GM12874 (cell line): ENCODE measurements at regions not wholly inside any gene's neighbourhood (a gene's known extent, or its start where the extent isn't known, plus 50 kb on each side); places are given as distances from the start of the nearest gene placed in this dataset.

Experiments
- TF ChIP-seq, protein P1 (sequence below): IDR thresholded peaks from 2 replicates; pipeline ENCODE4 v1.5.1; 2011; ENCODE audit warnings: low read depth, mild to moderate bottlenecking, control low read depth, low read length, moderate library complexity; ENCODE audit not compliant: insufficient read depth

DNA sequence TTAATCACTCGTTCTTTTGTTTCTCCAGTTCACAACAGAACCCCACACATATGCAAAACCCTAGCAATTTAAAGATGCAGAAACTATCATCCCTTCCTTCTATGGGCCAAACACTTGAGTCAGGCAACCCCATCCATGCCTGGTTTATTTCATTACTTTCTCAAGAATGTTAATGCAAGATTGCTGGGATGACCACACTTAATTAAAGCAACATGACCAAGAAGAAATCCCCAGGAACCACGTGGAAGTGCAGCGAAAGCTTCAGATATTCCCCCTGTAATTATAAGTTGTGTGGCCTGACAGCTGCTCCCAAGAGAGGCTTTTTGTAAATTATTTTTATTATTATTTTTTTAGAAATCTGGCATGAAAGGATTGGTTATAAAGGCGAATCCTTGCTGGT, 246.2 kb upstream of the ID2 start:
- TF ChIP-seq, protein P1, sequence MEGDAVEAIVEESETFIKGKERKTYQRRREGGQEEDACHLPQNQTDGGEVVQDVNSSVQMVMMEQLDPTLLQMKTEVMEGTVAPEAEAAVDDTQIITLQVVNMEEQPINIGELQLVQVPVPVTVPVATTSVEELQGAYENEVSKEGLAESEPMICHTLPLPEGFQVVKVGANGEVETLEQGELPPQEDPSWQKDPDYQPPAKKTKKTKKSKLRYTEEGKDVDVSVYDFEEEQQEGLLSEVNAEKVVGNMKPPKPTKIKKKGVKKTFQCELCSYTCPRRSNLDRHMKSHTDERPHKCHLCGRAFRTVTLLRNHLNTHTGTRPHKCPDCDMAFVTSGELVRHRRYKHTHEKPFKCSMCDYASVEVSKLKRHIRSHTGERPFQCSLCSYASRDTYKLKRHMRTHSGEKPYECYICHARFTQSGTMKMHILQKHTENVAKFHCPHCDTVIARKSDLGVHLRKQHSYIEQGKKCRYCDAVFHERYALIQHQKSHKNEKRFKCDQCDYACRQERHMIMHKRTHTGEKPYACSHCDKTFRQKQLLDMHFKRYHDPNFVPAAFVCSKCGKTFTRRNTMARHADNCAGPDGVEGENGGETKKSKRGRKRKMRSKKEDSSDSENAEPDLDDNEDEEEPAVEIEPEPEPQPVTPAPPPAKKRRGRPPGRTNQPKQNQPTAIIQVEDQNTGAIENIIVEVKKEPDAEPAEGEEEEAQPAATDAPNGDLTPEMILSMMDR: no peak

DNA sequence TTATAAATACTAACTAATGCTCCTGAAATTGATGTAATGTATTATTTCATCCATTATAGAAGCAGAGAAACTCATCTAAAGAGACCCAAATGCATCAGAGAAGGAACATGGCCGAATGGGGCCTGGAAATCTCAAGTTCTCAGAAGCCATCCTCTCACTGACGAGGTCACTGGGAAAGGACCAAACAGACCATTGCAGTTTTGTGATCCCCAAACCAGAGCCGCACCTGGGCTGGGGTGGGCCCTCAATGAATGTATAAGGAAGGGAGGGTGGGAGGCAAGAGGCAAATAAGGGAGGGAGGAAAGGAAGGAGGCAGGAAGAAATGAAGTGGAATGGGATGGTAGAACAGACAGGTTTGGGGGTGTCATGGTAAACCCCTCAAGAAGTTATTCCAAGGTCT, 245.3 kb upstream of the ID2 start:
- TF ChIP-seq, protein P1: no peak

DNA sequence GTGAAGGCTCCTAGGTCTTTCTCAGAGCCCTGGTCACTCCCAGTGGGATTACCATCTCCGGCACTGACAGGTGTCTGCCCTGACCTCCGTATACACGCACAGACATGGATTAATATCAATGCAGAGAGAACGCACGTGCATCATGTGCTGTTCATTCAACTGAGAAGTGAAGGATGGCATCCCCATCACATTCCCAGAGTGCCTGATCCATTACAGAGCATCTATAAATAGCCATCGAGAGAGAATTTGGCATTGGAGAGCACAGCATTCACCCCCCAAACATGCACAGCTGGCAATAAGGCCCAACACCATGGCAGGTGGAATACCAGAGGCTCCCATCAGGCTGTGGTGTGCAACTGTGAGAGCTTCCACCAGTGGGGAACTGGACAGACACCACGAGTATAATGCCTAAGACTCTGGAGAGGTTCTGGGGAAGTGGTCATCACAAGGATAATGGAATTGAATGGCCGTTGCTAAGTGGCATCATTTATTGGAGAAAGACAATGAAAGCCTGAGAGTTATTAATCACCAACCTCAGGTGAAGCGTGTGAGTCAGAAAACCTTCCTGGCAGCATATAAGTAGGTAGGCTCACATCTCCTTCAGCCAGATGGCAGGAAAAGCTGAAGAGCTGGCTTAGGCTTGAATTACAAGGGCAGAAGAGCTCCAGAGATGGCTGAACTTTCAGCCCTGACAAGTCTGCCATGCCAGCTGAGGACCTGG, 244.5 kb upstream of the ID2 start:
- TF ChIP-seq, protein P1: no peak

DNA sequence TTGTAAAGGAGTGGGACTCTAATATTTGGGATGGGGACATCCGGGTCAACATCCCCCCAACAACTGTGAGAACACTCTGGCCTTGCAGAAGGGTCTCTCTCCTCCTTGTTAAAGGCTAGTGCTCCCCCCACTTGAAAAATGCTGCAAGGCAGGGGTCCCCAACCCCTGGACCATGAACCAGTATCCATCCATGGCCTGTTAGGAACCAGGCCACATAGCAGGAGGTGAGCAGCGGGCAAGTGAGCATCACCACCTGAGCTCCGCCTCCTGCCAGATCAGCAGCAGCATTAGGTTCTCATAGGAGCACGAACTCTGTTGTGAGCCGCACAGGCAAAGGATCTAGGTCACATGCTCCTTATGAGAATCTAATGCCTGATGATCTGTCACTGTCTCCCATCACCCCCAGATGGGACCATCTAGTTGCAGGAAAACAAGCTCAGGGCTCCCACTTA, 243.9 kb upstream of the ID2 start:
- TF ChIP-seq, protein P1: no peak

DNA sequence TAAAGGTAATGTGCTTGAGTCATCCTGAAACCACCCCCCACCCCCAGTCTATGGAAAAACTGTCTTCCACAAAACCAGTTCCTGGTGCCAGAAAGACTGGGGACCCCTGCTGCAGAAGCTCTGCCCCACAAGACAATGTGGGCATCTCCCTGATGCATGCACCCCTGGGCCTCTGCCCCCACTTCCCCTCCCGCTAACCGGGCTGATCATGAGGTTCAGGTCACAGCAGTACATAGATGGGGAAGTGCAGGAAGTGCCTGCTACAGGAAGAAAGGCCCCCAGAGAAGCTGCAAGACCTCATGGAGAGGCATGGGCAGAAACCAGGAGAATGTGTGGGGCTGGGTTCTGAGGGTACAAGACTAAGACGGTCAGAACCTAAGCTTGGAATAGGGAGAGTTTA, 243.4 kb upstream of the ID2 start:
- TF ChIP-seq, protein P1: no peak

DNA sequence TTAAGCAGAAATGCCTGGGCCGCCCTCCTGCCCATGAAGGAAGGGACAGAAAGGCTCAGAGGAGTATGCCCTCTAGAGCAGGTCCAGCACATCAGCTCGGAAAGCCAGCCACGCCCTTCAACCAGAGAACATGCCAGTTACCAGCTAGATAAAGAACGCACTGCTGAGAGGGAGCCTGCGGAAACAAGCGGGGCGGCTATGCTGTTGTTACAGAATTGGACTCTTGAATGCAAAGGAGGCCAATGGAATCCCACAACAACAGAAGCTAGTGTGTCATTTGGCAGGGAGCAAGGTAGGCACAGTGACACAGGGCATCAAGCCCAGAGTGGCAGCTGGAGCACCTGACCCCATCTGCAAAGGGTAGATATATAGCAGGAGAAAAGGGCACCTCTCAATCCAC, 242.9 kb upstream of the ID2 start:
- TF ChIP-seq, protein P1: no peak

DNA sequence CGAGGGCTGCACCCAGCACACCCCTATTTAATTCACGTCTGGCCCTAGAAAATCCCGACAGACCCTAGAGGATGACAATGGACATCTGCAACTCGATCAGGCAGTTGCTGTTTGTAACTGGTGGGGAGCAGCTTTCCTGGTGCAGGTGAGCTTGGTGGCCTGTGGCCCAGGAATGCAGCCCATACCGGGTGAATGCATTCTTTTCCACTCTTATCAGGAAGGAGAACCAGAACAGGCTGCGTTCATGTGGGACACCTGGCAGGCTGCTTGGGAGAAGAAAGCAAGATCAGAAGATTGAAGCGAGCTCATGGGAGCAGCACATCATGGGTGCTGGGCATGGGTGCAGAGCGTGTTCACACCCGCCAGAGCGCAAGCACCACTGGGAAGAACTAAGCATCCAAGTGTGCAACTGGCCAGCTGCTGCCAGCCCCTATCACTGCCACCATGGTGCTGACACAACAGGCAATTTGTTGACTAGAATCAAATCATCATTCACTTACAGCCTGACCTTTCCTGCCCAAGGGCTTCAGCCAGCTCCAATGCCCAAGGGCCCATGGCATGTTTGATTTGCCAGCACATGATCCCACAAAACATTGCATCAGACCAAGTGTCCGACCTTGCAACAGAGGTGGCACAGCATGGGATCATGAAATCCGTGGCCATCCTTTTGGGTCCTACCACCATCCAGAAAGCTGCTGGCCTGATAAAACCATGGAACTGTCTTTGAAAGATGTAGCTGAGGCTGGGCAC, 241.7 kb upstream of the ID2 start:
- TF ChIP-seq, protein P1: no peak
